ENCODE measurements at regions not wholly inside any gene's neighbourhood (a gene's known extent, or its start where the extent isn't known, plus 50 kb on each side); places are given as distances from the start of the nearest gene placed in this dataset.

- no peak overlapping the region for H3K4me3 ChIP-seq (ENCODE audit: low read depth, low read length)
- TF ChIP-seq, protein P1, sequence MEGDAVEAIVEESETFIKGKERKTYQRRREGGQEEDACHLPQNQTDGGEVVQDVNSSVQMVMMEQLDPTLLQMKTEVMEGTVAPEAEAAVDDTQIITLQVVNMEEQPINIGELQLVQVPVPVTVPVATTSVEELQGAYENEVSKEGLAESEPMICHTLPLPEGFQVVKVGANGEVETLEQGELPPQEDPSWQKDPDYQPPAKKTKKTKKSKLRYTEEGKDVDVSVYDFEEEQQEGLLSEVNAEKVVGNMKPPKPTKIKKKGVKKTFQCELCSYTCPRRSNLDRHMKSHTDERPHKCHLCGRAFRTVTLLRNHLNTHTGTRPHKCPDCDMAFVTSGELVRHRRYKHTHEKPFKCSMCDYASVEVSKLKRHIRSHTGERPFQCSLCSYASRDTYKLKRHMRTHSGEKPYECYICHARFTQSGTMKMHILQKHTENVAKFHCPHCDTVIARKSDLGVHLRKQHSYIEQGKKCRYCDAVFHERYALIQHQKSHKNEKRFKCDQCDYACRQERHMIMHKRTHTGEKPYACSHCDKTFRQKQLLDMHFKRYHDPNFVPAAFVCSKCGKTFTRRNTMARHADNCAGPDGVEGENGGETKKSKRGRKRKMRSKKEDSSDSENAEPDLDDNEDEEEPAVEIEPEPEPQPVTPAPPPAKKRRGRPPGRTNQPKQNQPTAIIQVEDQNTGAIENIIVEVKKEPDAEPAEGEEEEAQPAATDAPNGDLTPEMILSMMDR (conservative IDR thresholded peaks at IDR 0.05; ENCODE audit: low read depth, low read length), result no peak
- no peak for DNase-seq (ENCODE audit: low read depth)
Observed at GRCh38 chr22:25369041-25369440, 149.6 kb downstream of the CRYBB2 start.

DNA sequence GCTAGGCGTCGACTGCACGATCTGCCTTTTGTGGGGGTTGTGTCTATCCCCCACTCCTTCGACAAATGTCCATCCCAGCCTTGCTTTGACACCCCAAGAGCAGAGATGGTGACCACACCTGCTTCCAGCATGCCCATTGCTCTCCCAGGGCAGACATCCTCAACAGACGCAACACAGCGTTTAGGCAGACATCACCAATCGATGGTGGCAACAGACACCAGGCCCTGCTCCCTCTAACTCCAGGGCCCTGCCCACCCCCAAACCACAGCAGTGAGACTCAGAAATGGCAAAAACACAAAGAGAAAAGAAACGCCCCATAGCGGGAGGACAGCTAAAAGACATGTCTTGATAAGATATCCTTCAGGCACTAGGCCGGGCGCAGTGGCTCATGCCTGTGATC is 150.9 kb downstream of the CRYBB2 start:
- no peak for DNase-seq (ENCODE audit: low read depth)
- no peak overlapping the region for H3K4me3 ChIP-seq (ENCODE audit: low read depth, low read length)
- TF ChIP-seq, protein P1 (conservative IDR thresholded peaks at IDR 0.05; ENCODE audit: low read depth, low read length), result no peak

DNA sequence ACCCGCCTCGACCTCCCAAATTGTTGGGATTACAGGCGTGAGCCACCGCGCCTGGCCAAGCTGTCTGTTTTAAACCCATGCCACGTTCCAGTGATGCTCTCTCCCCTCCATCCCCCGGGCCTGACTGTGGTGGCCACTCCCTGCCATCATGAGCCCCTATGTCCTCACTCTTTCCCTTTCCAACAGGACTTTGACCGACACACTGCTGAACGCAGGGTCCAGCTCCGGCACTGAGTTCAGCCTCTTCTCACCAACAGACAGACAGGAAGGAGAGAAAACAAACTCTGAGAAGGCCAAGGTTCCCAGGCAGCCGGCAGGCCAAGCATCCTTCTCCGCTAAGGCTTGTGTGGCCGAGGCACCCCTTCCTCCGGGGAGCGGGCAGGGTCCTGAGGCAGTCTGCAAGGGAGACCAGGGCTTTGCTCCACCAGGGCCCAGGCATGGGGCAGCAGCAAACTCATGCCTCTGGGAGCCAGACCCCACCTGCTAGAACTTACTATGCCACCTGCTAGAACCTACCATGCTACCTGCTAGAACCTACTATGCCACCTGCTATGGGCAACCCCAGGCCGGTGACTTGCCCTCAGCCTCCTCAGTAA is 152.7 kb downstream of the CRYBB2 start:
- no peak for DNase-seq (ENCODE audit: low read depth)
- TF ChIP-seq, protein P1 (conservative IDR thresholded peaks at IDR 0.05; ENCODE audit: low read depth, low read length), result no peak
- H3K4me3 ChIP-seq (ENCODE audit: low read depth, low read length), result no peak overlapping the region

- no peak for DNase-seq (ENCODE audit: low read depth)
- no peak overlapping the region for H3K4me3 ChIP-seq (ENCODE audit: low read depth, low read length)
- TF ChIP-seq, protein P1 (conservative IDR thresholded peaks at IDR 0.05; ENCODE audit: low read depth, low read length), result no peak
Observed at GRCh38 chr22:25373961-25374360, 154.5 kb downstream of the CRYBB2 start.

GRCh38 chr22:25374869-25375268 is 155.4 kb downstream of the CRYBB2 start:
- no peak overlapping the region for H3K4me3 ChIP-seq (ENCODE audit: low read depth, low read length)
- TF ChIP-seq, protein P1 (conservative IDR thresholded peaks at IDR 0.05; ENCODE audit: low read depth, low read length), result no peak
- DNase-seq (ENCODE audit: low read depth), result no peak

GRCh38 chr22:25375683-25376082 is 156.2 kb downstream of the CRYBB2 start:
- no peak overlapping the region for H3K4me3 ChIP-seq (ENCODE audit: low read depth, low read length)
- no peak for DNase-seq (ENCODE audit: low read depth)
- TF ChIP-seq, protein P1 (conservative IDR thresholded peaks at IDR 0.05; ENCODE audit: low read depth, low read length), result no peak

DNA sequence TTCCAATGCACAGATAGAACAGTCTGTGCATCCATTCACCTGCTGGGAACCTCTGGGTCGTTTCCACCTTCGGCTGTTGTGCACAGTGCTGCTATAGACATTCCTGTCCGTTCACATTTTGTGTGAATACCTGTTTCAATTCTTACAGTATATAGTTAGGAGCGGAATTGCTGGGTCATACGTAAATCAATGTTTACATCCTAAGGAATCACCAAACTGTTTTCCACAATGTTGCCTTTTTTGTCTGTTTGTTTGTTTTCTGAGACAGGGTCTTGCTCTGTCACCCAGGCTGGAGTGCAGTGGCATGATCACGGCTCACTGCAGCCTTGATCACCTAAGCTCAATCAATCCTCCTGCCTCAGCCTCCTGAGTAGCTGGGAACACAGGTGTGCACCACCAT is 158.3 kb downstream of the CRYBB2 start:
- H3K4me3 ChIP-seq (ENCODE audit: low read depth, low read length), result no peak overlapping the region
- DNase-seq (ENCODE audit: low read depth), result no peak
- TF ChIP-seq, protein P1 (conservative IDR thresholded peaks at IDR 0.05; ENCODE audit: low read depth, low read length), result no peak
